GM06990 (cell line): ENCODE measurements at regions not wholly inside any gene's neighbourhood (a gene's known extent, or its start where the extent isn't known, plus 50 kb on each side); places are given as distances from the start of the nearest gene placed in this dataset.

ENCODE experiments used
- DNase-seq: peaks from one replicate; pipeline ENCODE4 v3.0.0-alpha.2; 2011; ENCODE audit not compliant: insufficient read length; ENCODE audit errors: extremely low read depth
- H3K27me3 ChIP-seq: replicated peaks from 2 replicates; pipeline ENCODE4 v1.6.0; 2011; ENCODE audit warnings: low read length; ENCODE audit not compliant: control insufficient read depth, insufficient read depth
- H3K36me3 ChIP-seq: 2 replicates; pipeline ENCODE4 v1.5.1; 2011; ENCODE audit warnings: low read length; ENCODE audit not compliant: control insufficient read depth, insufficient read depth
- H3K4me3 ChIP-seq: replicated peaks from 2 replicates; pipeline ENCODE4 v1.5.1; 2011; ENCODE audit warnings: low read depth, mild to moderate bottlenecking, control low read depth, low read length
- CTCF ChIP-seq: IDR thresholded peaks from 2 replicates; pipeline ENCODE4 v1.5.1; 2011; ENCODE audit warnings: low read length, control low read depth, mild to moderate bottlenecking, inconsistent platforms; ENCODE audit not compliant: insufficient read depth, poor library complexity, severe bottlenecking

- DNase-seq = no peak
These were observed 199.0 kb upstream of the ADAMTS16 start for GRCh38 chr5:4941161-4941560.

GRCh38 chr5:4941957-4942830 lies 197.9 kb upstream of the ADAMTS16 start:
- peak; percentile 87 for TF ChIP-seq CTCF
- Histone ChIP-seq H3K4me3 (no peak overlapping the region), H3K27me3 (no peaks in the 10 kb centered on the region), H3K36me3 (no peaks in the 10 kb centered on the region)
- DNase-seq = peak; percentile 18

More at GRCh38 chr5:4941161-4941560, 199.0 kb upstream of the ADAMTS16 start:
- Histone ChIP-seq H3K4me3 (no peak overlapping the region), H3K27me3 (no peaks in the 10 kb centered on the region), H3K36me3 (no peaks in the 10 kb centered on the region)
- no peak for TF ChIP-seq CTCF

GRCh38 chr5:4942831-4943178 lies 197.3 kb upstream of the ADAMTS16 start:
- no peak for DNase-seq
- H3K27me3 ChIP-seq = no peaks in the 10 kb centered on the region
- H3K36me3 ChIP-seq = no peaks in the 10 kb centered on the region
- H3K4me3 ChIP-seq = no peak overlapping the region
- no peak for TF ChIP-seq CTCF

GRCh38 chr5:4945296-4945695 lies 194.8 kb upstream of the ADAMTS16 start:
- no peaks in the 10 kb centered on the region for H3K36me3 ChIP-seq
- no peak for TF ChIP-seq CTCF
- no peak for DNase-seq
- no peaks in the 10 kb centered on the region for H3K27me3 ChIP-seq
- no peak overlapping the region for H3K4me3 ChIP-seq

GRCh38 chr5:4947106-4947505 lies 193.0 kb upstream of the ADAMTS16 start:
- no peaks in the 10 kb centered on the region for H3K27me3 ChIP-seq
- no peak overlapping the region for H3K4me3 ChIP-seq
- TF ChIP-seq CTCF = no peak

More at GRCh38 chr5:4947106-4947505, 193.0 kb upstream of the ADAMTS16 start:
- no peaks in the 10 kb centered on the region for H3K36me3 ChIP-seq
- no peak for DNase-seq
